Immature natural killer cell (primary cell): ENCODE measurements at regions not wholly inside any gene's neighbourhood (a gene's known extent, or its start where the extent isn't known, plus 50 kb on each side); places are given as distances from the start of the nearest gene placed in this dataset.
A peak's percentile ranks its signal among the peaks of the same experiment; 100 is the strongest.
"Not testable (repeated sequence)": the region's sequence is repeated elsewhere in the genome, so short reads cannot be mapped to it uniquely, and the experiment has no call there.

Experiments
- DNase-seq, 3 donors: peaks; one replicate each; pipeline ENCODE4 v3.0.0; 2022; ENCODE audit warnings: mixed read lengths in 1 of 3
- H3K27ac Mint-ChIP-seq, 6 donors: one replicate each; pipeline ENCODE4 v1.8.0; 2020; ENCODE audit warnings: mixed read lengths in 6 of 6, mild to moderate bottlenecking in 5 of 6, inconsistent platforms in 4 of 6, moderate library complexity in 3 of 6
- H3K27me3 Mint-ChIP-seq, 3 donors: one replicate each; pipeline ENCODE4 v1.8.0; 2020 to 2021; ENCODE audit warnings: low read depth in 3 of 3, mild to moderate bottlenecking in 3 of 3, mixed read lengths in 3 of 3, moderate library complexity in 3 of 3, inconsistent platforms in 1 of 3
- H3K36me3 Mint-ChIP-seq, 3 donors: one replicate each; pipeline ENCODE4 v1.8.0; 2020; ENCODE audit warnings: mixed read lengths in 3 of 3, inconsistent platforms in 2 of 3, mild to moderate bottlenecking in 2 of 3
- H3K4me1 Mint-ChIP-seq, 2 donors: one replicate each; pipeline ENCODE4 v1.8.0; 2020; ENCODE audit warnings: inconsistent platforms in 2 of 2, mild to moderate bottlenecking in 2 of 2, mixed read lengths in 2 of 2, moderate library complexity in 1 of 2
- H3K4me3 Mint-ChIP-seq, 5 donors: one replicate each; pipeline ENCODE4 v1.8.0; 2020; ENCODE audit warnings: mild to moderate bottlenecking in 5 of 5, mixed read lengths in 5 of 5, inconsistent platforms in 3 of 5, moderate library complexity in 3 of 5
- H3K9me3 Mint-ChIP-seq, 6 donors: one replicate each; pipeline ENCODE4 v1.8.0; 2020; ENCODE audit warnings: mild to moderate bottlenecking in 6 of 6, mixed read lengths in 6 of 6, inconsistent platforms in 4 of 6, moderate library complexity in 3 of 6

- H3K4me1 Mint-ChIP-seq, DNase-seq, H3K27ac Mint-ChIP-seq, H3K36me3 Mint-ChIP-seq, H3K4me3 Mint-ChIP-seq, H3K27me3 Mint-ChIP-seq: not testable (repeated sequence)
- peaks cover 2 to 15% (median 4%) of the 10 kb centered on the region in 6 donors for H3K9me3 Mint-ChIP-seq
These were observed 95.3 kb upstream of the POTED start for GRCh38 chr21:13514308-13514707.

DNA sequence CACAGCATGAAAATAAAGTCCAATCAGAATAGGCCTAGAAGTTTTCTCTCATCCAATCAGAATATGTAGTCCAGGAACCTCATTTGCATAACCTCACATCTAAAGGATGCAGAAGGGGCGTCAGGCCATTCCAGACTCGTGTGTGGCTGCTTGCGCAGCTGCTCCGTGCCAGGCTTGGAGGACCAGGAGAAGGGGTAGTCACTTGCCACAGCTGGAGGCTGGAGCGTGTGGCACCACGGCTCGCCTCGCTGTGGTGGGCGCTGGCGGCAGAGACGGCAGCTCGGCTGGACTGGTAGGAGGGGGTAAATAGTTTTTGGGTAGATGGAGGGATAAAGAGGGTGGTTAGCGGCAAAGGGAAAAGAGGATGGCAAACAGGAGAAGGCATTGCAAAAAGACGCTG is 93.6 kb upstream of the POTED start:
- not testable (repeated sequence) for H3K27me3 Mint-ChIP-seq, DNase-seq, H3K4me3 Mint-ChIP-seq, H3K27ac Mint-ChIP-seq, H3K4me1 Mint-ChIP-seq, H3K36me3 Mint-ChIP-seq
- H3K9me3 Mint-ChIP-seq: peaks cover 0 to 17% (median 5%) of the 10 kb centered on the region in 6 donors

GRCh38 chr21:13519971-13520370 is 89.6 kb upstream of the POTED start:
- DNase-seq, H3K36me3 Mint-ChIP-seq, H3K27ac Mint-ChIP-seq, H3K9me3 Mint-ChIP-seq, H3K4me1 Mint-ChIP-seq, H3K4me3 Mint-ChIP-seq, H3K27me3 Mint-ChIP-seq: not testable (repeated sequence)

DNA sequence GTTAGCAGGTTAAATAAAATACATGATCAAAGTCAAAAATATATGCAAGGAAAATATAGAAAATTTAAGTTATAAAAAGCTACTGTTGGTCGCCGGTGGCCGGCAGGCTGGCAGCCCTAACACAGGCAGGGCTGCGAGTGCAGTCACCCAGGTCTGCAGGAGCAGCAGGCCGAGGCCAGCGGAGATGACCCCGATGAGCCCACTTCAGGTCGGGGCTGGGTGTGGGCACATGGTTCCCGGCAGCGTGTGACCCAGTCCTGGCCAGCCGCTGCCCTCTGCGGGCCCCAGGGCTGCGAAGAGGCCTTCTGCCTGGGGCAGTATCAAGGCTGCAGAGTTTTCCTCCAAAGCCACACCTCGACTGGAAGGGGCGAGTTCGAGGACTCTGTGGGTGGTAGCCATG is 84.6 kb upstream of the POTED start:
- H3K4me1 Mint-ChIP-seq, H3K27me3 Mint-ChIP-seq, H3K27ac Mint-ChIP-seq, H3K4me3 Mint-ChIP-seq, H3K9me3 Mint-ChIP-seq, DNase-seq, H3K36me3 Mint-ChIP-seq: not testable (repeated sequence)

DNA sequence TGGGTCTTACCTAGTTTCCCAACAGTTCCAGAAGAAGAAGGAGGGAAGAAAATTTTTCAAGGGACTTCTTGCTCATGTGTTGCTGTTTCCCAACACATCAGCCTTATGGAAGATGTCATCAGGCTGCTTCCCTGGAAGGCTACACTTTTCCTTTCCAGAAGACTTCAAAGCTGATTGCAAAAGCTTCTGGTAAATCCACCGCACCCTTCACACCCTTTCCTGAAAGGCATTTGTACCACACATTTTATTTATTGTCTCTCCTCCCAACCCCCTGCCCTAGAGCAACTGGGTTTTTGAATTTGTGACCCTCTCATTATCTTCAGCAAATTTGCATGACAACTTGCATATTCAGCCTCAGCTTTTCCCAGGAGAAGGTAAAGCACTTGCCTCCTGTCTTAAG is 80.5 kb upstream of the POTED start:
- H3K9me3 Mint-ChIP-seq, H3K4me1 Mint-ChIP-seq, H3K36me3 Mint-ChIP-seq, H3K27ac Mint-ChIP-seq, H3K27me3 Mint-ChIP-seq, DNase-seq, H3K4me3 Mint-ChIP-seq: not testable (repeated sequence)

GRCh38 chr21:13529674-13530073 is 79.9 kb upstream of the POTED start:
- DNase-seq, H3K4me3 Mint-ChIP-seq, H3K36me3 Mint-ChIP-seq, H3K27me3 Mint-ChIP-seq, H3K27ac Mint-ChIP-seq, H3K4me1 Mint-ChIP-seq, H3K9me3 Mint-ChIP-seq: not testable (repeated sequence)

DNA sequence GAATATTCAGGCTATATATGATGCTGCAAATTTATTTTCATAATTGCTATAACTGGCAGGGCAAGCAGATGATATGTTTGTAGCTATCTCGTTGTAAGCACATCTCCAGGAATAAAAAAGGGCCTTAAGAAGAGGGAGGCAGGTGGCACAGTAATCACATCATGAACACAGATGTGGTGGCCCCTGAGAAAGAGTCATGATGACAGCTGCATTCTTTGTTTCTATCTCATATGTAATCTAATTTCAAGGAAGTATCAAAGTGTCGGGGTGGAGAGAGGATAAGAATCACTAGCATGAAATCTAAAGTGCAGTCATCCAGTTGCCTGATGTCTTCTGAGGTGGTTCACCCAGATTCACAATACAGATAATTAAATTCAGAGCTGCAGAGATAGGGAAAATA is 78.9 kb upstream of the POTED start:
- not testable (repeated sequence) for H3K27me3 Mint-ChIP-seq, H3K9me3 Mint-ChIP-seq, H3K27ac Mint-ChIP-seq, H3K4me3 Mint-ChIP-seq, H3K4me1 Mint-ChIP-seq, DNase-seq, H3K36me3 Mint-ChIP-seq

GRCh38 chr21:13543482-13543881 is 66.1 kb upstream of the POTED start:
- not testable (repeated sequence) for H3K27ac Mint-ChIP-seq, H3K36me3 Mint-ChIP-seq, DNase-seq, H3K27me3 Mint-ChIP-seq, H3K4me3 Mint-ChIP-seq
- H3K4me1 Mint-ChIP-seq: peaks cover 16 to 19% of the 10 kb centered on the region in 2 donors
- peaks cover 3 to 13% (median 9%) of the 10 kb centered on the region in 6 donors for H3K9me3 Mint-ChIP-seq

DNA sequence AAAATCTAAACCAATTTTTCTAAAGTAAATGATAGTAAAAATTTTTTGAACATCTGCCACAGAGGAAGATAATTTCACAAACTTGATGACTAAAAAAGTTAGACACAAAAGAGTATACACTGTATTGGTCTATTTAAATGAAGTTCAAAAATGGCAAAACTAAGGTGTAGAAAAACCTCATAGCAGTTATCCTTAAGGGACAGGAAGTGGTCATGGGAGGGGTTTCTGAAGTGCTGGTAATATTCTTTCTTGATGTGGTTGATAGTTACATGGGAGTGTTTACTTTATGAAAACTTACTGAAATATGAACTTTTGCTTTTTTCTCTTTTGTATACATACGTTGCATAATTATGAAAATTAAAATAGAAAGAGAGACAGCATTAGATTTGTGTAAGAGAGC is 64.1 kb upstream of the POTED start:
- H3K27me3 Mint-ChIP-seq, H3K9me3 Mint-ChIP-seq, H3K36me3 Mint-ChIP-seq: not testable (repeated sequence)
- peak in 1 of 3 donors; percentile 3 for DNase-seq
- Mint-ChIP-seq H3K27ac (peak overlapping the region in 2 of 6 donors; percentile 40 to 42), H3K4me1 (peaks cover 16 to 19% of the 10 kb centered on the region in 2 donors), H3K4me3 (peak overlapping the region in 2 of 5 donors; percentile 21 to 25)
